ENCODE measurements at regions not wholly inside any gene's neighbourhood (a gene's known extent, or its start where the extent isn't known, plus 50 kb on each side); places are given as distances from the start of the nearest gene placed in this dataset.

DNA sequence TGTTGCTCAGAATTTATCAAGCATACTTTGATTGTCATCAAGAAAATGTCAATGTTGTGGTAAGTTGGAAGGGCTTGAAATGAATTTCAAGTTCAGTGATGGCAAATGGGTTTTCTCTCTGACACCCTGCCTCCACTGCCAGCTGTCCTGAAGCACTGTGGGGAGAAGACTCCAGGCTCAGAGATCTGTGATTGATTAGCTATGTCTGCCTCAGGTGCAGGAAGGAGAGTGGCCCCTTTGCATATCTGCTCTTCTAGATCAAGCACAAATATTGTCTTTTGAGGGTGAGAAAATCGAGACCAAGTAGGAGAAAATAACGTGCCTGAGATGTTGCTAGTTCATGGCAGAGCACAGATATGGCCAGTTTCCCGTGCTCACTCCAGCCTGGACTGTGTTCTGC is 178.8 kb upstream of the GLI2 start:
- DNase-seq: no peak

DNA sequence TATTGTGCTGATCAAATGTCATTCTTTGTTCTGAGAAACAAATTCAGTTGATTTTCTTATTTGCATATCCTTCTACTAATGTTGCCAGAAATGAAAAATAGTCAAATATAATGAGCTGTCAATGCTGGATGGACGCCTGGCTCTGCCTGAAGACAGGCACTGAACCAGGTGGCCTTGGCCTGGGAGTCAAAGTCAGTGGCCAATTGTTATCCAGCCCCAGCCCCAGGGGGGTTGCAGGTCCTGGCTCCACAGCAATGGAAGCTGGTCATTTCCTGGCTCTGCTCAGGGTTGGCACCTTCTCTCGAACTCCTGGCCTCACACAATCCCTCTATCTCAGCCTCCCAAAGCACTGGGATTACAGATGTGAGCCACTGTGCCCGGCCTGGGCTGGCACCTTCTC is 176.8 kb upstream of the GLI2 start:
- no peak for DNase-seq

DNA sequence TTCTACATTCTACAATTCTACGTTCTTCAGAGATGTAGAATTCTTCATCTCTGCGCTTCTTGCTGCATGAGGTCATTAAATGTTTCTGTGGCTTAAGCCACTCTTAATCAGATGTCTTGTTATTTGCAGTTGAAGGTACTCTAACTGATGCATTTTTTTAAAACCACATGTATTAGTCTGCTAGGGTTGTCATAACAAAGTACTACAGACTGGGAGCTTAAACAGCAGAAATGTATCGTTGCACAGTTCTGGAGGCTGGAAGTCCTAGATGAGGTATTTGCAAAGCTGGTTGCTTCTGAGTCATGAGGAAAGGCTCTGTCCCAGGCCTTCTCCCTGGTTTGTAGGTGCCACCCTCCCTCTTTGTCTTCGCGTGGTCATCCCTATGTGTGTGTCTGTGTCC is 176.3 kb upstream of the GLI2 start:
- no peak for DNase-seq

DNA sequence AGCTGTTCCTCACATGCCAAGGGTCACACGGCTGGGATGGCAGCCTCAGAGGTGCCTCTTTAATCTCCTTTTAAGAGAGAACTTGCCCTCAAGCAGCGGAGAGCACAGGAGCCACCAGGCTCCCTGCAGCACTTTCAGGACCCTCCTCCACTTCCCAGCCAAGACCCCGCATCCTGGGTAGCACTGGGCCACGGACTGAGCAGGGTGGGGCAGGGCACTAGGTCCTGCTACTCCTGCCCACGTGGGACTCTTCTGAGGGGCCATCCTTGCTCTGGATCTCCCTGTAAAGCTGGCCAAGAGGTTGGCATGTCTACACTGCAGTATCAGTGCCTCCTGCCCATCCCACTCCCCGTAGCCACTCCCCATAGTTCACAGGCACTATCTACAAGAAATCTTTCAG is 175.3 kb upstream of the GLI2 start:
- no peak for DNase-seq

DNA sequence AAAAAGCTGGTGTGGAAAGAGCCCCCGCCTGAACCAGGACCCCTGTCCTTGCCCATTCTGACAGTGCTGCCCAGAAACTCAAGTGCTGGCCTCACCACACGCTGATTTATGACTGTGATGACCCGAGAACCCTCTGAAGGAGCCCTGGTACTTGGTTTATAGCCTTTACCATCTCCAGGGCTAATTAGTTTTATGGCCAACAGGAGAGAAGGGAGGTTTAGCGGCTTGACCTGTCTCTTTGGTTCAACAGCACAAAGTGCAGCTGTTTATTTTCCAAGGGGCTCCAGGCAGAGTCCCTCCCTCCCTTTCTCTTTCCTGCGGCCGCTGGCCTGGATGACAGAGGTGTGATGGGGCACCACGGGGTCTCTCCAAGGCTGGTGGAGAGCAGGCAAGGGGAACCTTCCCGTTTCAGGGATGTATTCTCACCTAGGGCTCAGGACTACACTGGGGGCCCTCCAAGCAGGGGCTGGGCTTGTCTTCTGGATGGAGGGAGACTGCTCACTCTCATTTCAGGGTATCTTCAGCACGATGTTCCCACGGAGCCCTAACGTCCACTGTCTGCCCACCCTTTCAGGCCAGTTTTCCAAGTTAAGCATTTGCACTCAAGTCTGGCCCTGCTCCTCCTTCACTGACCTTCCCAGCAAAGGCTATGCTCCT is 174.2 kb upstream of the GLI2 start:
- DNase-seq: no peak

DNA sequence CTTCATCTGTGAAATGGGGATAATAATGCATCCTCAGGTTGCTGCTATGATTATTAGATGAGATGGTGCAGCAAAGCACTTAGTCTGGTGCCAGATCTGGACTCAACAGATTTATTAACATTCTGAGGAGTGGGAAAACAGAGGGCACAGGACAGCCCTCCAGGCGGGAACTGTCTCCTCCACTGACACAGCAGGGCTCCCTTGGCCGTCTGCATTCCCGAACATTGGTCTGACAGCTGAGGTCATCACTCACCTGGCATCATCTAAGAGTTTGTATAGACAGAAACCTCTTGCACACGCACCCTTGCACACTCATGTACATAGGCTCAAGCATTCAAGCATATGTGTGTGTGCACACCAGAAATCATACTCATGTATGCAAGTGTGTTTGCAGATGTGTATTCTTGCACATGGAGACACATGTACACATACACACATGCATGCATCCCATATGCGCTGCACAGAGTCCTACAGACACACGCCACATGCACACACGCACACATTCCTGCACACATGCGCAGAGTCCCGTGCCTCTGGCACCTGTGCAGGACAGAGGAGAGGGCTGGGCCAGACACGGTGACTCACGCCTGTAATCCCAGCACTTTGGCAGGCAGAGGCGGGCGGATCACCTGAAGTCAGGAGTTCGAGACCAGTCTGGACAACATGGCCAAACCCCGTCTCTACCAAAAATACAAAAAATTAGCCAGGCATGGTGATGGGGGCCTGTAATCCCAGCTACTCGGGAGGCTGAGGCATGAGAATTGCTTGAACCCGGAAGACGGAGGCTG is 173.3 kb upstream of the GLI2 start:
- no peak for DNase-seq

DNA sequence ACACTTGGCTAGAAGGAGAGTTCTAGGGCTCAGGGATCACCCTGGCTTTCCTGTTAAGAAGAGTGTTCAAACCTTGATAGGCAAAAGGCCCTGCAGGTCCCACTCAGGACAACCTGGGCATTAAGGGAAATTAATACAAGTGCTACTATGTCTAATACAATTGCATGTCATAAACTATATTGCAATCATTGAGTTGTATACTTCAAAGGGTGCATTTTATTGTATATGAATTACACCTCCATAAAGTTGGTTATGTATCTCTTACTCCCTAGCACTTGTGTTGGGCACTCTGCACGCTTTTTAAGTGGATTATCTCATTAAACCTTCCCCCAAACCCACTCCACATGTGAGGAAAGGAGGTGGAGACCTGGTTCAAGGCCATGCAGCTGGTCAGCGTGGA is 172.1 kb upstream of the GLI2 start:
- DNase-seq: no peak

DNA sequence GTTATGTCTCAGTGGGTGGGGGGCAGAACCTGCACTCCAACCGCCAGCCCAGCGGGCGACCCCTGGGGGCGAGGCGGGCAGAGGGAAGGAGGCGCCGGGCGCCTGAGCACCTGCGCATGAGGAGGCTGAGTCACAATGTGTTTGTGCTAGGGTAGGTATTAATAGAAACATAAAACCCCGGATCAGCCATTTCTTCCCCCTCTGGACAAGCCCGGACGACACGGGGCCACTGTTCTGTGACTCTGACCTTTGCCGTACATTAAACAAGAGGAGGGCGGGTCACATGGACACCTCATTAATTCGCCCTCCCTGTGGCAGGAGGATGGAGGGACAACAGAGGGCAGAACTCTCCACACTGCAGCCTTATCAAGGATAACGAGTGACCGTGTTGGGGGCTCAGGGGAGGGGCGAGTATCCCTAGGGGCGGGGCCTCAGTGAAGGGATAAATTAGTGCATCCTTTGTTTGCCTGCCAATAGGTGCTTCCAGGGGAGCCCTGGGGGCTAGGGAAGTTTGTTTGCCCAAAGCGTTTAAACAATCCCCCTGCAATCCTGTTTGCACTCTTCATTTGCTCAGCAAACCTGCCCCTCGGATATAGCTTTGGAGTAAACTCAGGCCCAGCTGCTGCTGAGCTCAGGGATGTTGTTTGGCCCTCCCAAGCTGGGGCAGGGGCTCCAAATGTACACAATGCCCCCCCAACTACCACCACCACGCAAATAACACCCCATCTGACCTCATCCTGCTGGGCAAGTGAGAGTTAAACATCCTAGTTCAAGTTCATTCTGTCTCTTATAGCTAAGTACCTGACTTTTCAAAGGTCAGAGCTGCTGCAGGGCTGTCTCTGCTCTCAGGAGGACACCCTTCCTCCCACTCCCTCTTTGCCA is 171.2 kb upstream of the GLI2 start:
- DNase-seq: peak; percentile 77

DNA sequence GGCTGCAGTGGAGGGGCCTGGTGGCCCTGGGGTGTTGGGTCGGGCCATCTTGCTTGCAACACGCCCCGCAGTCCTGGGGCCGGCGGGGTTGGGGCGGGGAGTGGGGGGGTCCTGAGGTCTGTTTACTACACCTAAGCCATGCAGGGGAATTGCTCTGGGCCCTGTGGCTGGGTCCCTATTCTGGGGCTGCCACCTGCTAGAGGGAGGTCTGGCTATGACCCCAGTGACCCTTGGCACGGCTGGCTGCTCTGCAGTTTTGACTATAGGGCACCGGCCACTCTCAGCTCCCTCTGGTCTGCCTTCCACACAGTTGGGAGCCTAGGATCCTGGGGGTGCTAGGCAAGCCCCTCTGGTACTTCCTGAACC is 170.6 kb upstream of the GLI2 start:
- no peak for DNase-seq

DNA sequence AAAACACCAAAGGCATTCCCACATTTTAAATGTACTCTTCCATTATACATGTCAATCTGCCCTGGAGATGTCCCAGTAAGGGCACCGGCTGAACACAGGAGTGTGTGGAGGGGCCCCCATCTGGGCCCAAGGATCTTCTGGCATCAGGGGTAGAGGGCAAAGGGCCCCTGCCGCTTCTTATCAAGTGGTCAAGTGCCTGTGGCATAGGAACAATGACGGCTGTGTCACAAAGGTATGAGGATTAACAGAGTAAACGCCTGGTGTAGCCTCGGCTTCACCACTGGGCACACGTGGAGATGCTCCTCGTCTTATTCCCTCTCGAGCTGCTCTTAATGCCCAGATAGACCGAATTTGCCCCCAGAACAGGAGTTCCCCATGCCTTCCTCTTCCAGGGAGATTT is 169.7 kb upstream of the GLI2 start:
- no peak for DNase-seq

DNA sequence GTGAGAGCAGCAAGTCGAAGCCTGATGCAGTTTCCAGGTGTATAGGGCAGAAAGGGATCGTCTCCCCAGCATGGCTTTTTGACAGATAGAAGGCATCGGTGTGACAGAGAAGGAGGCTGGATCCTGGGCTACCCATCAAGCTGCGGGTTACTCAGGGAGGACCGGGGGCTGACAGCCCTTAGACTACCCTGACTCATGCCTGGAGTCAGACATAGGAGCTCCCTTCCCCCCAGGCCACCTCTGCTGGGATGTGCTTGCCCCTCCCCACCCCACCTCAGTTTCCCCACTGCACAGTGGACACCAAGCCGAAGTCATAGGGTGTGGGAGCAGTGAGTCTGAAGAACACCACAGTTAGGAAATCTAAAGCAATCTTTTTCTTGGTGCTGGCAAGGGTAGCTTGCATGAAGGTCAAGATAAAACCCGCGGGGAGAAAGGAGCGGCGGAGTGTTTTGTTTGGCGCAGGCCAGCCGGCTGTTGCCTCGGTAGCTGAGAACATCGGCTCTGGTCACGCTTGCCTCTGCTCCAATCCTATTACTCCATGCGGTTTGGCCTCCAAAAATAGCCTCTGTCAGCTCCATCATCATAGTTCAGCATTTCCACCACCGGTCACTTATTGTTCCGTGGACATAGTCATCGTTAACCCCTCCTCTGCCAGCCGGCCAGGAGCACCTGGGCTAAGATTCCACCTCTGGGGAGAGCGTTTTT is 169.2 kb upstream of the GLI2 start:
- DNase-seq: no peak

DNA sequence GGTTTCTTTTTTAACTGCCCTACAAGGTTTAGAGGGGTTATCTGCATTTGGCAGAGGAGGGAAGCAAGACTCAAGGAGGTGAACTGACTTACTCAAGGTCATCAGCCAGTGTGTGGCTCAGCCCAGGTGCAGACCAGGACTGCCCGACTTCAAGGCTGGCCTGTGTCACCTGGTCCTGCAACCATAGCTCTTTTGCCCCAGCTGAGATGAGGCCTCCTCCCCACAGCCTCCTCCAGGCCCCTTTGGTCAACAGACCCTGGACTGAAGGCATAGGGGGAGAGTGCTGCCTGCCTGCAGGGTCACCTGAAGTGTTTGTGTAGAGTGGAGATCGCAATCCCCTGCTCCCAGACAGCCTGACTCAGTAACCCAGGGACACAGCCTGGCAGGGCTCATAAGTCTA is 168.5 kb upstream of the GLI2 start:
- no peak for DNase-seq

DNA sequence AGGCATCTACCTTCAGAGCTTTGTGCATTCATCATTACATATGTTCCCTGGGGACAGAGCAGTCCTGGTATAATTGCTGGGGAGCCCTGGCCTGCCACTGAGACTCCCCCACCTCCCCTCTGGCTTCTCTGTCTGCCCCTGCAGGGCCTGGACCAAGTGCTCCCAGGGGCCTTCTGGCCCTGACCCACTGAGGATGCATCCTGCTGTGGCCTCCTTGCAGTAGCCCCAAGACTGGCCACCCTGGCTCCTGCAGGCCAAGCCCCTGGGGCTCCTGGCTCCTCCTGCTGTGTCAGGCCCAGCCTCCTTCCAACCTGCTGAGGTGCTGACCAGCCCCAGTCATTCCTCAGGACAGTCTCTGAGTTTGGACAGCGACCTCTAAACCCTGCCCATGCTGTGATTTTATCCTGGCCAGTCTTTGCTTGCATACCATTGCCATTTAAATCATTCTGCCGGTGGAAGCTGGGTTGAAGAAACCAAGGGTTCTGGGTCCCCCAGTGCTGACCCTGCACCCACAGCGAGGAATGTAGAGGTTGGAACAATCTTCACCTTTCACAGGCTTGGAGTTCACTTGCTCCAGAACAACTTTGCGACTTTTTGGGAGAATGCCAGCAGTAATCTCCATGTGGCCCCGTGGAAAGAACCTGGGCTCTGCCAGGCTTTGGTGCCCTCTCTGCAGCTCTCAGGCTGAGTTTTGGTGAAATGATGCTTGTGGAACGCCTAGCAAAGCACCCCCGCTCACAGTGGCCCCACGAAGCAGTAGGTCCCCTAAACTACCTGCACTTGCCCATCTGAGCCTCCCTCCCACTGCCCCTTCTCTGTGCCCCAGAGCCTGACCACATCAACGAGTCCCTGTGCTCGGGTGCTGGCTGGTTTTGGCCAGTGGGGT is 167.3 kb upstream of the GLI2 start:
- DNase-seq: no peak

DNA sequence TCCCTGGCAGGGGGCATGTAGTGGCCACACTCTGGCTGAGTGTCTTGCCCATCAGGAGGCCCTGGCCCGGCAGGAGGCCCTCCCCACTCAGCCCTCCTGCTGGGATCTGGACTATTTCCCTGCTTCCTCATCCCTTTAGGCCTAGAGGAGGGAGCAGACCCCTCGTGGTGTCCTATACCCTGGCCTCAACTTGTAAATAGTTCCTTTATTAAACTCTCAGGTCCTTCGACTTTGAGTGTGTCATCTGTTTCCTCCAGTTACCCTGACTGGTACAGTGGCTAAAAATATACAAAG is 166.7 kb upstream of the GLI2 start:
- no peak for DNase-seq

DNA sequence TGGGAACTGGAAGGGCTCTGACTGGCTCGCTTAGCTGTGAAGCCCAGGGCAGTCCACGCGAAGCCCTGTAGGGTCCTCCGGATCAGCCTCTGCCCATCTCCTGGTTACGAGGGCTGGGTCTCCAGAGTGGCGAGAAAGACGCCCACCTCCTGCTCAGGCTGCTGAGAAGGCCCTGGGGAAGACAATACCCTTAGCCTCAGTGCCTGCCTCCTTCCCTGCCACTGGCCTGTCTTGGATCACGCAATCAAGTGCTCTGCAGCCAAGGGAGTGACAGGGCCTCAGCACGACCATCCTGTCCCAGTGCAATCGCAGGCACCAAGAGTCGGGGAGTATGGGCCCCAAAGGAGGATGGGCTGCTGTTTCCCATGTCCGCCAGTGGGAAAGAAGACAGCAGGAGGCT is 165.7 kb upstream of the GLI2 start:
- DNase-seq: no peak

DNA sequence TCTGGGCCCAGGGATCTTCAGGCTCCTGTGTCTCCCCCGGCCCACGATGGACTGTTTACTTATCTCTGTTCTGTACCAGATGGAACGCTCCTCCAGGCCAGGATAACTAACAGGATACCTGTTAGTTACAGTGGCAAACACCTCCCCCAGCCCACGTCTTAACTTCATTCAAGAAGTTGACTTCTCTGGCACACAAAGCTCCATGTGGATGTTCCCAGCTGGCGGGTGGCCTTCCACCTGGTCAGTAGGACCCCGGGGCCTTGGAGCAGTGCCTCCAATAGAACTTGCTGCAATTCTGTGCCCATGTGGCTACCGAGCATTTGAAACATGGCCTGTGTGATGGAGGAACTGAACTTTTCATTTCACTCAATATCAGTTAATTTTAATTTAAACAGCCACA is 165.1 kb upstream of the GLI2 start:
- DNase-seq: no peak

DNA sequence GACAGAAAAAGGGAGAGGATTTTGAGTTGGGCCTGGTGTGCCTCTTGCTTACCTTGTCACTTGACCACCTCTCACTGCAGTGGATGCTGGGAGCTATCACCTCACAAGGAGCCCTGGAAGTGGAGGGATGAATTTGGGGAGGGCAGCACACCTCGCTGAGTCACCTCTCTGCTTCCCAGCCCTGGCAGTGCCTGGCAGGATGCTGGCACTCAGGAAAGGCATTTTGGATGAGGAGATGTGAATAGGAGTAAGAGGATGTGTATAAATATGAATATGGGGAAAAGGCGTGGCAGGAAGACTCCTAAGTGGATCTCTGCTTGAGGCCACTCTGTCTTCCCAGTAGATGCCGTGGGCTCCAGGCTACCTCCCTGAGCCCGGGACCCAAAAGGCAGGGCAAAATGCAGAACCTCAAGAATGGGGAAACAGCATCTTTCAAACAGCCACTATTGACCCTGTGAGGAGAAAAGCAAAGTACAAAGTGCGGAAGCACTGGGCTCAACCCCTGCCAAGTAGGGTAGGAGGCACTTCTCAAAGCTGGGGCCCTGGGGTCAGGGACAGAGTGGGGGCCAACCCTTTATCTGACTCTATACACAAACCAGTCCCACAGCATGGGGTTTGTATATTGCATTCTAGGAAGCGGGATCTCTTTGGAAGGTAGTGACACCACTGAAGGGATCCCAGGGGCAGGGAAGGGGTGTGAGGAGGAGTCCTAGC is 164.5 kb upstream of the GLI2 start:
- no peak for DNase-seq

DNA sequence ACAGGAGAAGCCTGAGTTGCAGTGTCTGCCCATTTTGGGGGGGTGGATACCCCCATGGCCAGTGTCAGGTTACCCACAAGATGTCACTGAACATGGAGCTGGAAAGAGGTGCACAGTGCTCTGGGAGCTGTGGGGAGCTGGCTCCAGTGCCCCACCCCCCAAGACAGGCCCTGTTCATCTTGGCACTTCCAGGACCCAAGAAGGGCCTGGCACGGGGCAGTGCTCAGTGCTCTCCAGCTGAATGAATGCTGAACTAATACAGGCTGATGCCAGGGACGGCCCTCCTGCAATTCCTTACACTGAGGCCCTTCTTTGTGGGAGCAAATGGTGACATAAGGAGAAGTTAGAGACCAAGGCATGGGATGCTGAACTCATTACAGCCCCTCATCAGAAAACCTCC is 163.4 kb upstream of the GLI2 start:
- DNase-seq: no peak

DNA sequence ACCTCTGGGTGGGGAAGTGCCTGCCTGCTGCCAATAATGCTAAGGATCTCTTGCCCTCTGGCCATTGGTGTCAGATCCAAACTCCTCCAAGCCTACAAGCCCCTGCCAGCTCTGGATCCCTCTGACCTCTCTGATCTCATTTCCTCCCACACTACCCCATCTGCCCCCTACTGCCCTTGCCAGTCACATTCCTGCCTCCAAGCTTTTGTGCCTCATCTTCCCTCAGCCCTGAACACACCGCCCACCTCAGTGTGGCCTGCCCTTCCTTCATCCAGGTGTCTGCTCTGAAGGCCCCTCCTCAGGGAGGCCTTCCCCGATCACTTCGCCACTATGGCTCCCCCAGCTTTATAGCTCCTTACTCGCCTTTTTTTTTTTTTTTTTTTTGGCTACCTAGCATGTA is 161.0 kb upstream of the GLI2 start:
- no peak for DNase-seq

DNA sequence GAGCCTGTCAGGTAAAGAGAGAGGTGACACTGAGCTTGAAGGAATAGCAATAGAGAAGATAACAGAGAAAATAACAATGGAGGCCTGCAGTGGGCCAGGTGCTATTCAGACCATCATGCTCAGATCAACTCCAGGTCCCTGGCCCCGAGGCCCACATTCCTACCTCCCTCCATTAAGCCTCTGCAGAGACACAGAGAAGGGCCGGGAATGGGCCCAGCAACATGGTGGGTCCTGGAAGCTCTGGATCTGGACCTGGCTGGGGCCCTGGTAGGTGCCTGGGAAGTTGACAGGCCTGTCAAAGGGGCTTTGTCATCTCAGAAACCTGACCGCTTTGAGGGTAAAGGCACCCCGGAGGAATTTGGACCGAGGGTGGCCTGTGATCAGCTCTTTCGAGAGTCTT is 159.7 kb upstream of the GLI2 start:
- DNase-seq: no peak

DNA sequence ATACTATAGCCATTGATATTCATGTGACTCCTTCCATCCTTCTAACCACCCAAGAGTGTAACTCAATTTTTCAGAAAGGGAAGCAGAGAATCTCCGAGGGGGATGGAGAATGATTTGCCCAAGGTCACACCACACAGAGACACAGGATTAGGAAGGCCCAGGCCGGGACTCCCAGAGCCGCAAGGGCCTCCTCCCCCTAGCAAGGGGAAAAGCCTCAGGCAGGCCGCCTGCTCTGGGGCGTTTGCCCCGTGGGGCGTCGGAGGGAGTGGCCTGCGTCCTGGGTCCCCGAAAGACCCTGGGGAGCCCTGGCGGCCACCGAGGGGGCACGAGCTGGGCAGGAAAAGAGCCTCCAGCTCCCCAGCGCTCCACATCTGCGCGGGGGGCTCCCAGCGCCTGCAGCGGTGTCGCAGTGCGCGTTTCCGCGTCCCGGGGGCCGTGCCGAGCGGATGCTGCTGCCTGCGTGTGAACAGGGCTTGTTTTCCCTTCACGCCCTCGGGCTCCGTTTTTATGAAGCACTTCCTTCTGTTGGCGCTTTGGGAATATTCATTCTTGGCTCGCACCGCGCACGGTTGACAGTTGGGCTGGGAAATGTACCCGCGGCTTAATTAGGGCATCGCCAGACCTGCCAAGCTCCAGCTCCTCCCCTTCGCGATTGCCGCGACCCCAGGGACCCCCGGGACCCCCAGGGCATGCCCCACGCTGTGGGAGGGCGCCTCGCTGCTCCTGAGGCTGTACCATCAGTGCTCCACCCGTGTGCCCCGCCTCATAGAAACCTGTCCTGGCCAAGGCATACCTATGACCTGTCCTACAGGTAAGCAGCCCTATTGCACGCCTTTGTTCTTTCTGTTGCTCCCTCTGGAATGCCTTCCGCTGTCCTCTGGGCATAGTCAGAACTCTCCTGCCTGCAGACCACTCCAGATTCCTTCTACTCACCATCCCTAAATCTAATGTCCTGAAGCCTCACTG is 158.9 kb upstream of the GLI2 start:
- DNase-seq: no peak
